GM10248 (cell line): ENCODE measurements at regions not wholly inside any gene's neighbourhood (a gene's known extent, or its start where the extent isn't known, plus 50 kb on each side); places are given as distances from the start of the nearest gene placed in this dataset.

Experiments
- CTCF ChIA-PET: fragments of 300-600 bp; sonication (Branson Sonifier 250); formaldehyde crosslinking; extraction: SDS; loops from one replicate; lab custom pipeline; 2021; ENCODE audit warnings: antibody characterized with exemption; lab: Yijun Ruan, JAX
- POLR2A ChIA-PET: fragments of 350-650 bp; sonication (Branson Sonifier 250); formaldehyde crosslinking; extraction: SDS; loops from one replicate; lab custom pipeline; 2020; ENCODE audit warnings: antibody characterized with exemption; lab: Yijun Ruan, JAX
- DNase-seq: peaks from one replicate; pipeline ENCODE4 v3.0.0; 2012; ENCODE audit errors: extremely low spot score
- TF ChIP-seq, protein P1 (sequence below): IDR thresholded peaks from 2 replicates; pipeline ENCODE4 v1.5.1; 2012; ENCODE audit warnings: mild to moderate bottlenecking, low read depth; ENCODE audit errors: extremely low read depth, missing control alignments, control extremely low read depth

DNA sequence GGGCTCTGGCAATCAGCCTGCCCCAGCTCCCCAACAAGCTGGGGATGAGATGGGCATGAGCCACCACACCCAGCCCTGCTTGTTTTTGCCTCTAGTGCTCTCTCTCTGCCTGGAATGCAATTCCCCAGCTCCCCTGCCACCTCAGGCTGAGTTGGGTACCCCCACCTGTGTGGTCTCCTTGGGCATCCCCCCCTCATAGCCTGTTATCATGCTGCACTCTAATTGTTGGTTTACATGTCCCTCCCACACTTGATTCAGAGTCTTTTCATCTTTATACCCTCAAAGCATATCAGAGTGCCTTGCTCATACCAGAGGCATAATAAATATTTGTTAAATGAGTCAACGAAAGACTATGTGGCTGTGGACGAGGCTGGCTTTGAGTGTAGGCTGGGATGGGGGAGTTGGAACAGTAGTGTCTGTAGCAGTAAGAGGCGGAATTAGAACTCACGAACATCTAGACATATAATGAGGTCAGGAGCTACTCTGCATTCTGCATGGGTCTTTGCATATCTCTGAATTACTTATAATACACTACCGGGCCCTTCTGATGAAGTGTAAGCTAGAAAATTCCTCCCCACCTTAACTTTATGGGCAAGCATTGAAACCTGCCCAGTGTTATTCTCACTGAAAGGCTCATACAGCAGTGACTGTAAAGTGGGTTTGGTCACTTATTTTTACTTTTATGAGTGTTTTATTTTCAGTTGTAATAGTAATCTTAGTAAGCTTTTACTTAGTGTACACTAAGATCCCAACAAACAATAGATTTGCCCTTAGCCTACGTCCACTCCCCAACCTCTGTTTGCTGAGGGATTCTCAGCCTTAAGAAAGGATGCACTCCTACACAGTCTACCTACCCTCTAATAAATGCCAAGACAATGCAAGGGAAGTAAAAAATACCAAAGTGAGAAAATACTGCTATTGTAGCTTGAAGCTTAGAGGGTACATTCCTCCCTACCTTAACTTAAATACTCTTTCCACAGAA lies 58.7 kb downstream of the EDN1 start:
- CTCF ChIA-PET = interaction anchor here (1.1 to 2.0 kb wide), 5 partner anchors 9 to 17 kb away, joined by 3 to 7 read pairs (median 5); no protein-coding TSS in a partner anchor
- DNase-seq = no peak
- TF ChIP-seq, protein P1, sequence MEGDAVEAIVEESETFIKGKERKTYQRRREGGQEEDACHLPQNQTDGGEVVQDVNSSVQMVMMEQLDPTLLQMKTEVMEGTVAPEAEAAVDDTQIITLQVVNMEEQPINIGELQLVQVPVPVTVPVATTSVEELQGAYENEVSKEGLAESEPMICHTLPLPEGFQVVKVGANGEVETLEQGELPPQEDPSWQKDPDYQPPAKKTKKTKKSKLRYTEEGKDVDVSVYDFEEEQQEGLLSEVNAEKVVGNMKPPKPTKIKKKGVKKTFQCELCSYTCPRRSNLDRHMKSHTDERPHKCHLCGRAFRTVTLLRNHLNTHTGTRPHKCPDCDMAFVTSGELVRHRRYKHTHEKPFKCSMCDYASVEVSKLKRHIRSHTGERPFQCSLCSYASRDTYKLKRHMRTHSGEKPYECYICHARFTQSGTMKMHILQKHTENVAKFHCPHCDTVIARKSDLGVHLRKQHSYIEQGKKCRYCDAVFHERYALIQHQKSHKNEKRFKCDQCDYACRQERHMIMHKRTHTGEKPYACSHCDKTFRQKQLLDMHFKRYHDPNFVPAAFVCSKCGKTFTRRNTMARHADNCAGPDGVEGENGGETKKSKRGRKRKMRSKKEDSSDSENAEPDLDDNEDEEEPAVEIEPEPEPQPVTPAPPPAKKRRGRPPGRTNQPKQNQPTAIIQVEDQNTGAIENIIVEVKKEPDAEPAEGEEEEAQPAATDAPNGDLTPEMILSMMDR = no peak
- POLR2A ChIA-PET = no interaction called here

DNA sequence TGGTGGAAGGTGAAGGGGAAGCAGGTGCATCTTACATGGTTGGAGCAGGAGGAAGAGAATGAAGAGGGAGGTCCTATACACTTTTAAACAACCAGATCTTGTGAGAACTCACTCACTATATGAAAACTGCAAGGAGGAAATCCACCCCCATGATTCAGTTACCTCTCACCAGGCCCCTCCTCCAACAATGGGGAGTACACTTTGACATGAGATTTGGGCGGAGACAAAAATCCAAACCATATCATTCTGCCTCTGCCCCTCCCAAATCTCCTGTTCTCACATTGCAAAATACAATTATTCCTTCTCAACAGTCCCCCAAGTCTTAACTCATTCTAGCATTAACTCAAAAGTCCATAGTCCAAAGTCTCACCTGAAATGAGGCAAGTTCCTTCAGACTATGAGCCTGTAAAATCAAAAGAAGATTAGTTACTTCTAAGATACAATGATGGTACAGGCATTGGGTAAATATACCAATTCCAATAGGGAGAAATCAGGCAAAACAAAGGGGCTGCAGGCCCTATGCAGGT lies 60.5 kb downstream of the EDN1 start:
- POLR2A ChIA-PET = no interaction called here
- CTCF ChIA-PET = interaction anchor here (2.1 kb wide), 1 partner anchor 12 kb away, joined by 5 read pairs; no protein-coding TSS in a partner anchor
- DNase-seq = no peak
- TF ChIP-seq, protein P1 = no peak

DNA sequence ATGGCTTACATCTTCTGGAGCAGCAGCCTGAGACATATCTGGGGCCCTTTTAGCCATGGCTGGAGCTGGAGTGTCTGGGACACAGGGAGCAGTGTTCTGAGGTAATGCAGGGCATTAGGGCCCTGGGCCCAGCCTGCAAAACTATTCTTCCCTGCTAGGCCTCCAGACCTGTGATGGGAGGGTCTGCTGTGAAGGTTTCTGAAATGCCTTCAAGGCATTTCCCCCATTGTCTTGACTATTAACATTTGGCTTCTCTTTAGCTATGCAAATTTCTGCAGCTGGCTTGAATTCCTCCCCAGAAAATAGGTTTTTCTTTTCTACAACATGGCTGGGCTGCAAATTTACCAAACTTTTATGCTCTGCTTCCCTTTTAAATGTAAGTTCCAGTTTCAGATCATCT lies 61.5 kb downstream of the EDN1 start:
- POLR2A ChIA-PET = no interaction called here
- CTCF ChIA-PET = interaction anchor here (2.1 kb wide), 1 partner anchor 11 kb away, joined by 5 read pairs; no protein-coding TSS in a partner anchor
- TF ChIP-seq, protein P1 = no peak

DNA sequence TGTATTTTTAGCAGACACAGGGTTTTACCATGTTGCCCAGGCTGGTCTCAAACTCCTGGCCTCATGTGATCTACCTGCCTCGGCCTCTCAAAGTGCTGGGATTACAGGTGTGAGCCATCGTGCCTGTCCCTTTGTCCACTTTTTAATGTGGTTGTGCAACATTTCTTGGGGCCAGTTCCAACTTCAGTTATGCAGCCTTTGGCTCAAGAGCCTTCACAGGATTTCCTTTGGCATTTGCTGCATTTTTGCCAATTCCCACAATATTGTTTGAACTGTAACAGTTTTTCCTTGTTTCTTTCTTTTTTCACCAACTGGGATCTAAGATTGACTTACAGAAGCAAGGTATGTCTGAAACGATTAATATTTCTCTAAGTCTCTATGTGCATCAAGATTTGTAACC lies 63.6 kb downstream of the EDN1 start:
- TF ChIP-seq, protein P1 = no peak
- CTCF ChIA-PET = interaction anchor here (1.0 to 1.6 kb wide), 3 partner anchors 8 to 18 kb away, joined by 3 to 4 read pairs (median 3); no protein-coding TSS in a partner anchor
- DNase-seq = no peak
- POLR2A ChIA-PET = no interaction called here

More for the DNA sequence above, 61.5 kb downstream of the EDN1 start:
- DNase-seq = no peak

DNA sequence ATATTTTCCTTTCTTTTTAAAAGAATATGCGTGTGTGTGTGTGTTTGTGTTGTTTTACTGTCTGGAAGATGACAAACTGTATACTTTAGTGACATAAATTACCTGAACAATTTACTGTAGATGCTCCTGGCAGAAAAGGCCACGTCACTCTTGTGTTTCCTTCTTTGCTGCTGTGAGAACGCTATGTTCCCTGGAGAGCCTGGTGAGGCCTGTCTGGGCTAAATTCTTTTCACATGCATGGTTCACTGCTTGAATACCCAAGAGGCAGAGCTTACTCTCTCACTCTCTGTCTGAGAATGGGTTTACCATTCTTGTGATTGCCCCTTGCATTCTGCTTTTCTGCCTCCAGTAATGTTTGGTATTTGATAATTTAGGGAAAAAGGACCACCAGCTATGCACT lies 64.3 kb downstream of the EDN1 start:
- CTCF ChIA-PET = interaction anchor here (0.7 to 1.6 kb wide), 5 partner anchors 9 to 623 kb away, joined by 3 to 4 read pairs (median 4); no protein-coding TSS in a partner anchor
- POLR2A ChIA-PET = no interaction called here
- TF ChIP-seq, protein P1 = no peak
- no peak for DNase-seq

DNA sequence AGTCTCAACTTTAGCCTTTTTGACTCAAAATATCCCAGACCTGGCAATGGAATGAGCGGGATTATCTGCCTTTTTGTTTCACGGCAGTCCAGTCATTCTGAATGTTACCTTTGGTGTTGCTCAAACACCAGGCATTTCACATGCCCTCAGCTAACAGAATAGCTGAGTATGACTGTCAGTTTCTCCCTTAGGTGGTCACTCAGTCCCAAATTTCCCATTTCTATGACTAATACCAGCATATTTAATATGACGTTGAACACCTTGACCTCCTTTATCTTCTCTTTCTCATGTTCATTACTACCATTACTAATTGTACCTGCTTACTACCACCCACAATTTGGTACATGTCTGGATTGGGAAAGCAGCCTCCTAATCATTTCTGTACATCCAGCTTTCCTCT lies 65.2 kb downstream of the EDN1 start:
- TF ChIP-seq, protein P1 = no peak
- DNase-seq = no peak
- ChIA-PET CTCF (interaction anchor here (0.7 to 2.7 kb wide), 8 partner anchors 10 to 624 kb away, joined by 3 to 12 read pairs (median 4); no protein-coding TSS in a partner anchor), POLR2A (no interaction called here)
